B cell (primary cell): ENCODE measurements at regions not wholly inside any gene's neighbourhood (a gene's known extent, or its start where the extent isn't known, plus 50 kb on each side); places are given as distances from the start of the nearest gene placed in this dataset.

Experiments used
- ATAC-seq: fragments of 200-7000 bp; cut with Tn5 transposase; one replicate; pipeline ENCODE4 v1.10.0; 2021; ENCODE audit warnings: low read depth, mild to moderate bottlenecking, moderate number of reproducible peaks, moderate library complexity
- CTCF ChIA-PET: fragments of 350-600 bp; sonication (Branson Sonifier 250); formaldehyde crosslinking; loops from one replicate; lab custom pipeline; 2021; ENCODE audit warnings: antibody characterized with exemption, inconsistent platforms; lab: Charles Lee
- POLR2A ChIA-PET: fragments of 350-600 bp; sonication (Branson Sonifier 250); formaldehyde crosslinking; loops from one replicate; lab custom pipeline; 2021; ENCODE audit warnings: antibody characterized with exemption; lab: Charles Lee
- DNase-seq: peaks from one replicate; pipeline ENCODE4 v3.0.0; 2013
- H2AFZ ChIP-seq: 2 replicates; pipeline ENCODE4 v1.6.1; 2012; ENCODE audit warnings: mild to moderate bottlenecking, low read depth, low read length; ENCODE audit not compliant: insufficient read depth, poor library complexity, severe bottlenecking
- H3K27ac ChIP-seq, 2 donors: 1 replicate in 1 of 2; 2 replicates in 1 of 2; pipeline ENCODE4 v1.5.1; 2012 to 2013; ENCODE audit warnings: low read length in 2 of 2, mild to moderate bottlenecking in 2 of 2, moderate library complexity in 1 of 2
- H3K27me3 ChIP-seq, 4 experiments: fragments of 200-600 bp in 1 of 4; sonication (generic) in 1 of 4; replicated peaks in 1 of 4; 1 replicate in 2 of 4; 2 replicates in 2 of 4; pipeline versions ENCODE4 v1.6.1 to v1.7.0; 2013 to 2016; ENCODE audit warnings: low read length in 3 of 4, mild to moderate bottlenecking in 2 of 4, mixed read lengths in 1 of 4, moderate library complexity in 1 of 4; ENCODE audit not compliant: insufficient read depth in 4 of 4, control insufficient read depth in 3 of 4; ENCODE audit errors: control extremely low read depth in 1 of 4
- H3K36me3 ChIP-seq, 2 experiments: replicated peaks in 1 of 2; 1 replicate in 1 of 2; 2 replicates in 1 of 2; pipeline versions ENCODE4 v1.6.1 to v1.7.1; 2013; ENCODE audit warnings: low read length in 1 of 2; ENCODE audit not compliant: insufficient read depth in 2 of 2, control insufficient read depth in 1 of 2; ENCODE audit errors: control extremely low read depth in 1 of 2, extremely low read depth in 1 of 2
- H3K4me1 ChIP-seq, 2 donors: fragments of 200-600 bp in 1 of 2; sonication (generic) in 1 of 2; 1 replicate in 1 of 2; 2 replicates in 1 of 2; pipeline versions ENCODE4 v1.5.1 to v1.6.1; 2013 to 2017; ENCODE audit warnings: low read length in 2 of 2; ENCODE audit not compliant: control insufficient read depth in 2 of 2, insufficient read depth in 2 of 2
- H3K4me2 ChIP-seq: replicated peaks from 2 replicates; pipeline ENCODE3; 2012; ENCODE audit warnings: mild to moderate bottlenecking, low read depth, low read length; ENCODE audit not compliant: poor library complexity, severe bottlenecking
- H3K4me3 ChIP-seq, 5 experiments: fragments of 200-600 bp in 1 of 5; sonication (generic) in 1 of 5; 1 replicate in 3 of 5; 2 replicates in 2 of 5; pipeline versions ENCODE4 v1.5.1 to v1.7.0; 2011 to 2016; ENCODE audit warnings: low read length in 4 of 5, mild to moderate bottlenecking in 4 of 5, low read depth in 2 of 5, control low read depth in 1 of 5, moderate library complexity in 1 of 5; ENCODE audit not compliant: insufficient read depth in 1 of 5; ENCODE audit errors: control extremely low read depth in 1 of 5, extremely low read depth in 1 of 5
- H3K79me2 ChIP-seq: fragments of 200-600 bp; sonication (generic); one replicate; pipeline ENCODE4 v1.6.0; 2016; ENCODE audit warnings: low read length; ENCODE audit not compliant: control insufficient read depth, insufficient read depth
- H3K9ac ChIP-seq: fragments of 200-600 bp; sonication (generic); 2 replicates; pipeline ENCODE4 v1.6.1; 2017; ENCODE audit warnings: mild to moderate bottlenecking, low read length, moderate library complexity
- H3K9me3 ChIP-seq, 3 donors: one replicate each; pipeline versions ENCODE4 v1.6.1 to v1.7.1; 2013; ENCODE audit warnings: low read length in 2 of 3; ENCODE audit not compliant: control insufficient read depth in 2 of 3, insufficient read depth in 1 of 3; ENCODE audit errors: control extremely low read depth in 1 of 3
- H4K20me1 ChIP-seq: 2 replicates; pipeline ENCODE4 v1.6.0; 2012; ENCODE audit warnings: mild to moderate bottlenecking, low read length; ENCODE audit not compliant: insufficient read depth, control insufficient read depth, poor library complexity, severe bottlenecking
- H3K27ac Mint-ChIP-seq: one replicate; pipeline ENCODE4 v1.8.0; 2021; ENCODE audit warnings: mixed read lengths
- H3K27me3 Mint-ChIP-seq: one replicate; pipeline ENCODE4 v1.8.0; 2021; ENCODE audit warnings: mixed read lengths
- H3K4me1 Mint-ChIP-seq: one replicate; pipeline ENCODE4 v1.8.0; 2021; ENCODE audit warnings: mixed read lengths
- H3K4me3 Mint-ChIP-seq: one replicate; pipeline ENCODE4 v1.8.0; 2021; ENCODE audit warnings: mixed read lengths
- H3K9me3 Mint-ChIP-seq: one replicate; pipeline ENCODE4 v1.8.0; 2022; ENCODE audit warnings: mixed read lengths; ENCODE audit not compliant: insufficient read depth
- CTCF ChIP-seq: fragments of 200-600 bp; IDR thresholded peaks from one replicate; pipeline ENCODE4 v1.8.0; 2022; ENCODE audit warnings: antibody characterized with exemption, mild to moderate bottlenecking
- EZH2 ChIP-seq: IDR thresholded peaks from 2 replicates; pipeline ENCODE4 v1.6.1; 2012; ENCODE audit warnings: borderline replicate concordance, low read depth, mild to moderate bottlenecking, moderate library complexity, low read length; ENCODE audit not compliant: insufficient read depth, poor library complexity, severe bottlenecking
- WGBS: methylation state at CpG from one replicate; pipeline ENCODE4 v1.1.5; 2013; ENCODE audit warnings: missing lambda C conversion rate; ENCODE audit not compliant: insufficient coverage; 5-methylcytosine and 5-hydroxymethylcytosine counted together
- intact Hi-C: fragments of 100-400 bp; cut with micrococcal nuclease; formaldehyde crosslinking; loops from one replicate; pipeline ENCODE4 v1.10.0; 2022

- POLR2A ChIA-PET: no interaction called here
- intact Hi-C loops: no loop called here
- Mint-ChIP-seq H3K27ac (no peak overlapping the region), H3K27me3 (peaks cover 37% of the 10 kb centered on the region), H3K4me3 (no peak overlapping the region), H3K4me1 (peaks cover 28% of the 10 kb centered on the region), H3K9me3 (peaks cover 2% of the 10 kb centered on the region)
- peaks cover 0 to 38% (median 15%) of the 10 kb centered on the region in 4 experiments for H3K27me3 ChIP-seq
- CTCF ChIA-PET: no interaction called here
- H3K4me2 ChIP-seq: no peak overlapping the region
- H3K9ac ChIP-seq: no peak overlapping the region
- no peak for ATAC-seq
- no peak overlapping the region for H3K4me3 ChIP-seq
- no peak overlapping the region for H3K27ac ChIP-seq
- WGBS: 95% methylated on average over 2 of the region's 4 CpGs
- no peak for DNase-seq
- no peaks in the 10 kb centered on the region for H3K36me3 ChIP-seq
- peaks cover 0 to 49% (median 5%) of the 10 kb centered on the region in 3 donors for H3K9me3 ChIP-seq
- H3K79me2 ChIP-seq: no peaks in the 10 kb centered on the region
- TF ChIP-seq EZH2 (no peak), CTCF (no peak)
- no peak overlapping the region for H2AFZ ChIP-seq
- no peaks in the 10 kb centered on the region for H4K20me1 ChIP-seq
- H3K4me1 ChIP-seq: peaks cover 30 to 43% of the 10 kb centered on the region in 2 donors
These were observed 154.5 kb upstream of the IER5L start for GRCh38 chr9:129332581-129332980.

GRCh38 chr9:129331772-129332500, 153.9 kb upstream of the IER5L start:
- intact Hi-C loops: no loop called here
- Histone ChIP-seq H3K4me2 (no peak overlapping the region), H3K79me2 (no peaks in the 10 kb centered on the region), H3K4me1 (peaks cover 27 to 38% of the 10 kb centered on the region in 2 donors), H3K4me3 (no peak overlapping the region), H3K9me3 (peaks cover 0 to 44% (median 5%) of the 10 kb centered on the region in 3 donors), H3K36me3 (no peaks in the 10 kb centered on the region), H3K27me3 (peaks cover 0 to 32% (median 12%) of the 10 kb centered on the region in 4 experiments), H3K9ac (no peak overlapping the region), H2AFZ (no peak overlapping the region), H3K27ac (no peak overlapping the region), H4K20me1 (no peaks in the 10 kb centered on the region)
- WGBS: 90% methylated on average over 12 of the region's 13 CpGs
- DNase-seq (no peak), ATAC-seq (no peak)
- CTCF ChIA-PET: interaction anchor here (0.6 kb wide), 1 partner anchor 159 kb away, joined by 3 read pairs; no protein-coding TSS in a partner anchor
- no peak for TF ChIP-seq CTCF
- Mint-ChIP-seq H3K9me3 (peaks cover 2% of the 10 kb centered on the region), H3K27me3 (peaks cover 39% of the 10 kb centered on the region), H3K4me3 (no peak overlapping the region), H3K27ac (no peak overlapping the region), H3K4me1 (peaks cover 27% of the 10 kb centered on the region)
- POLR2A ChIA-PET: no interaction called here
